NB4 (cell line): ENCODE measurements at regions not wholly inside any gene's neighbourhood (a gene's known extent, or its start where the extent isn't known, plus 50 kb on each side); places are given as distances from the start of the nearest gene placed in this dataset.

Experiments
- DNase-seq: peaks from one replicate; pipeline ENCODE4 v3.0.0; 2010; ENCODE audit warnings: low read depth
- H3K4me3 ChIP-seq: one replicate; pipeline ENCODE4 v1.5.1; 2011; ENCODE audit warnings: mild to moderate bottlenecking, low read depth, low read length, moderate library complexity
- CTCF ChIP-seq: IDR thresholded peaks from one replicate; pipeline ENCODE4 v1.5.1; 2012; ENCODE audit warnings: low read depth, low read length
- MAX ChIP-seq: IDR thresholded peaks from 2 replicates; pipeline ENCODE4 v1.6.1; 2011; ENCODE audit warnings: low read depth, low read length
- MYC ChIP-seq: IDR thresholded peaks from 2 replicates; pipeline ENCODE4 v1.6.1; 2011; ENCODE audit warnings: low read depth, low read length
- POLR2A ChIP-seq: IDR thresholded peaks from 2 replicates; pipeline ENCODE4 v1.6.1; 2011; ENCODE audit warnings: mild to moderate bottlenecking; ENCODE audit not compliant: insufficient read length; ENCODE audit errors: extremely low read depth

- no peak for DNase-seq
- no peak overlapping the region for H3K4me3 ChIP-seq
- TF ChIP-seq CTCF: no peak
- no peak for TF ChIP-seq MYC
- no peak for TF ChIP-seq POLR2A
- TF ChIP-seq MAX: no peak
Observed at GRCh38 chr4:134308910-134309309, 107.3 kb upstream of the PABPC4L start.

- no peak for TF ChIP-seq POLR2A
- no peak for TF ChIP-seq CTCF
- DNase-seq: no peak
- no peak overlapping the region for H3K4me3 ChIP-seq
Observed at GRCh38 chr4:134298313-134298712, 96.7 kb upstream of the PABPC4L start.

- TF ChIP-seq CTCF (no peak), MYC (no peak), POLR2A (no peak), MAX (no peak)
- DNase-seq: no peak
- H3K4me3 ChIP-seq: no peak overlapping the region
Observed at GRCh38 chr4:134297765-134298164, 96.2 kb upstream of the PABPC4L start.

GRCh38 chr4:134282680-134283079, 81.1 kb upstream of the PABPC4L start:
- TF ChIP-seq CTCF: no peak
- no peak for TF ChIP-seq MAX
- no peak for TF ChIP-seq MYC
- TF ChIP-seq POLR2A: no peak
- no peak for DNase-seq
- no peak overlapping the region for H3K4me3 ChIP-seq

GRCh38 chr4:134278675-134279074, 77.1 kb upstream of the PABPC4L start:
- DNase-seq: no peak
- H3K4me3 ChIP-seq: no peak overlapping the region
- TF ChIP-seq CTCF (no peak), MYC (no peak)

- no peak overlapping the region for H3K4me3 ChIP-seq
- no peak for TF ChIP-seq POLR2A
- no peak for TF ChIP-seq MYC
- no peak for TF ChIP-seq MAX
- TF ChIP-seq CTCF: no peak
- DNase-seq: no peak
Observed at GRCh38 chr4:134276476-134276875, 74.9 kb upstream of the PABPC4L start.
